Left ventricle myocardium superior (tissue), 1 donor: ENCODE measurements at regions not wholly inside any gene's neighbourhood (a gene's known extent, or its start where the extent isn't known, plus 50 kb on each side); places are given as distances from the start of the nearest gene placed in this dataset.

Source experiments
- ATAC-seq: fragments of 200-7000 bp; cut with Tn5 transposase; one replicate; pipeline ENCODE4 v1.9.1; 2020; ENCODE audit warnings: mild to moderate bottlenecking, moderate library complexity
- DNase-seq: peaks from one replicate; pipeline ENCODE4 v3.0.0-alpha.2; 2020
- intact Hi-C: fragments of 100-400 bp; cut with micrococcal nuclease; formaldehyde crosslinking; loops from one replicate; pipeline ENCODE4 v1.11.0; 2022
- donor health status: DM: no; HTN: yes; CAD: no; lungs with severe emphysema.

GRCh38 chr17:77479372-77480198 lies 338.8 kb downstream of the SEC14L1 start:
- DNase-seq: peak; percentile 44

GRCh38 chr17:77480199-77480508 lies 339.4 kb downstream of the SEC14L1 start:
- intact Hi-C loops: loop anchor here (10.0 kb wide), 1 partner anchor 45 kb away; no protein-coding TSS in a partner anchor
- no peak for ATAC-seq

More at GRCh38 chr17:77479372-77480198, 338.8 kb downstream of the SEC14L1 start:
- intact Hi-C loops: loop anchor here (10.0 kb wide), 1 partner anchor 45 kb away; no protein-coding TSS in a partner anchor
- no peak for ATAC-seq

GRCh38 chr17:77480509-77481215 lies 339.9 kb downstream of the SEC14L1 start:
- DNase-seq (peak; percentile 20), ATAC-seq (no peak)
- intact Hi-C loops: loop anchor here (10.0 kb wide), 1 partner anchor 46 kb away; no protein-coding TSS in a partner anchor

More at GRCh38 chr17:77480199-77480508, 339.4 kb downstream of the SEC14L1 start:
- no peak for DNase-seq

GRCh38 chr17:77481476-77482374 lies 341.0 kb downstream of the SEC14L1 start:
- no peak for ATAC-seq
- intact Hi-C loops: loop anchor here (10.0 kb wide), 1 partner anchor 47 kb away; no protein-coding TSS in a partner anchor
- peak; percentile 26 for DNase-seq

GRCh38 chr17:77482375-77483127 lies 341.8 kb downstream of the SEC14L1 start:
- ATAC-seq: no peak
- intact Hi-C loops: loop anchor here (10.0 kb wide), 1 partner anchor 48 kb away; no protein-coding TSS in a partner anchor
- peak; percentile 27 for DNase-seq

- peak; percentile 21 for DNase-seq
- no peak for ATAC-seq
- intact Hi-C loops: loop anchor here (10.0 kb wide), 1 partner anchor 48 kb away; no protein-coding TSS in a partner anchor
These were observed 342.4 kb downstream of the SEC14L1 start for GRCh38 chr17:77483128-77483598.

GRCh38 chr17:77484111-77484510 lies 343.3 kb downstream of the SEC14L1 start:
- intact Hi-C loops: loop anchor here (10.0 kb wide), 1 partner anchor 49 kb away; no protein-coding TSS in a partner anchor

GRCh38 chr17:77485089-77485833 lies 344.5 kb downstream of the SEC14L1 start:
- intact Hi-C loops: loop anchor here (10.0 kb wide), 1 partner anchor 50 kb away; no protein-coding TSS in a partner anchor
- DNase-seq: no peak
- no peak for ATAC-seq

More at GRCh38 chr17:77484111-77484510, 343.3 kb downstream of the SEC14L1 start:
- DNase-seq (no peak), ATAC-seq (no peak)

GRCh38 chr17:77487211-77487629 lies 346.5 kb downstream of the SEC14L1 start:
- ATAC-seq: no peak
- DNase-seq: peak; percentile 19
- intact Hi-C loops: loop anchor here (10.0 kb wide), 1 partner anchor 52 kb away; no protein-coding TSS in a partner anchor

GRCh38 chr17:77487677-77488530 lies 347.1 kb downstream of the SEC14L1 start:
- intact Hi-C loops: loop anchor here (10.0 kb wide), 1 partner anchor 53 kb away; no protein-coding TSS in a partner anchor
- DNase-seq (peak; percentile 18), ATAC-seq (no peak)

- intact Hi-C loops: loop anchor here (10.0 kb wide), 1 partner anchor 54 kb away; no protein-coding TSS in a partner anchor
These were observed 347.9 kb downstream of the SEC14L1 start for GRCh38 chr17:77488531-77489238.

GRCh38 chr17:77489239-77489892 lies 348.6 kb downstream of the SEC14L1 start:
- intact Hi-C loops: loop anchor here (10.0 kb wide), 1 partner anchor 55 kb away; no protein-coding TSS in a partner anchor
- peak; percentile 37 for DNase-seq
- no peak for ATAC-seq

More at GRCh38 chr17:77488531-77489238, 347.9 kb downstream of the SEC14L1 start:
- ATAC-seq (no peak), DNase-seq (peak; percentile 27)

- peak; percentile 95 for ATAC-seq
- intact Hi-C loops: loop anchor here (10.0 kb wide), 1 partner anchor 55 kb away; no protein-coding TSS in a partner anchor
- peak; percentile 95 for DNase-seq
These were observed 349.1 kb downstream of the SEC14L1 start for GRCh38 chr17:77489893-77490255.

GRCh38 chr17:77490361-77491183 lies 349.8 kb downstream of the SEC14L1 start:
- DNase-seq (peak; percentile 39), ATAC-seq (peak; percentile 10)
- intact Hi-C loops: no loop called here
